GM23248 (cell line): ENCODE measurements at regions not wholly inside any gene's neighbourhood (a gene's known extent, or its start where the extent isn't known, plus 50 kb on each side); places are given as distances from the start of the nearest gene placed in this dataset.

Source experiments
- EZH2 ChIP-seq: fragments of 200-600 bp; sonication (generic); IDR thresholded peaks from 2 replicates; pipeline ENCODE4 v1.6.1; 2018; ENCODE audit warnings: antibody characterized with exemption, mild to moderate bottlenecking; ENCODE audit not compliant: insufficient read depth, poor library complexity, severe bottlenecking
- EZH2phosphoT487 ChIP-seq: fragments of 200-600 bp; sonication (generic); IDR thresholded peaks from 2 replicates; pipeline ENCODE4 v1.6.1; 2018; ENCODE audit warnings: antibody characterized with exemption, moderate library complexity, mild to moderate bottlenecking, low read depth; ENCODE audit not compliant: insufficient read depth

DNA sequence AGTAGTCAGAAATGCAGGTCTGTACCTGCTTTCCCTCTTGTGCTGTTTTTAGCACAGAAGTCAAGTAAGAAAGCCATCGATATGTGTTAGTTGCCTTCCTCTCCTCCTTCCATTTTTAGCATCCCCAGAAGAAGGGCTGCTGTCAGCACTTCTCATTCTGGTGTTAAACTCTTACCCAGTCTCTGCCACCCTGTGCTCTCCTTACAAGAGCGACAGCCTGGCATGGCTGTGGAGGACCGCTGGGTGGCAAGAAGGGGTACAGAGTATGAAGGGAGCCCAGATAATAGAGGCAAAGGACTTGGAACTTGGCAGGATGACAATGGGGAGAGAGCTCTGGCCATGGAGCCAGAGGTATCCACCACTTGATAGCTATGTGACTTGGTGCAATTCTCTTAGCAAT is 103.5 kb downstream of the RPS24 start:
- TF ChIP-seq EZH2 (no peak), EZH2phosphoT487 (no peak)
